WI38 (cell line): ENCODE measurements at regions not wholly inside any gene's neighbourhood (a gene's known extent, or its start where the extent isn't known, plus 50 kb on each side); places are given as distances from the start of the nearest gene placed in this dataset.

Experiments
- H3K4me3 ChIP-seq: 2 replicates; pipeline ENCODE4 v1.5.1; 2011; ENCODE audit warnings: low read depth, mild to moderate bottlenecking, control low read depth, low read length
- TF ChIP-seq, protein P1 (sequence below): IDR thresholded peaks from 2 replicates; pipeline ENCODE4 v1.5.1; 2012; ENCODE audit warnings: low read depth, mild to moderate bottlenecking, control low read depth, low read length

GRCh38 chr1:81304187-81304586, 496.5 kb upstream of the ADGRL2 start:
- TF ChIP-seq, protein P1, sequence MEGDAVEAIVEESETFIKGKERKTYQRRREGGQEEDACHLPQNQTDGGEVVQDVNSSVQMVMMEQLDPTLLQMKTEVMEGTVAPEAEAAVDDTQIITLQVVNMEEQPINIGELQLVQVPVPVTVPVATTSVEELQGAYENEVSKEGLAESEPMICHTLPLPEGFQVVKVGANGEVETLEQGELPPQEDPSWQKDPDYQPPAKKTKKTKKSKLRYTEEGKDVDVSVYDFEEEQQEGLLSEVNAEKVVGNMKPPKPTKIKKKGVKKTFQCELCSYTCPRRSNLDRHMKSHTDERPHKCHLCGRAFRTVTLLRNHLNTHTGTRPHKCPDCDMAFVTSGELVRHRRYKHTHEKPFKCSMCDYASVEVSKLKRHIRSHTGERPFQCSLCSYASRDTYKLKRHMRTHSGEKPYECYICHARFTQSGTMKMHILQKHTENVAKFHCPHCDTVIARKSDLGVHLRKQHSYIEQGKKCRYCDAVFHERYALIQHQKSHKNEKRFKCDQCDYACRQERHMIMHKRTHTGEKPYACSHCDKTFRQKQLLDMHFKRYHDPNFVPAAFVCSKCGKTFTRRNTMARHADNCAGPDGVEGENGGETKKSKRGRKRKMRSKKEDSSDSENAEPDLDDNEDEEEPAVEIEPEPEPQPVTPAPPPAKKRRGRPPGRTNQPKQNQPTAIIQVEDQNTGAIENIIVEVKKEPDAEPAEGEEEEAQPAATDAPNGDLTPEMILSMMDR: no peak
- H3K4me3 ChIP-seq: no peak overlapping the region

- TF ChIP-seq, protein P1: no peak
Observed at GRCh38 chr1:81299892-81300291, 500.8 kb upstream of the ADGRL2 start.

DNA sequence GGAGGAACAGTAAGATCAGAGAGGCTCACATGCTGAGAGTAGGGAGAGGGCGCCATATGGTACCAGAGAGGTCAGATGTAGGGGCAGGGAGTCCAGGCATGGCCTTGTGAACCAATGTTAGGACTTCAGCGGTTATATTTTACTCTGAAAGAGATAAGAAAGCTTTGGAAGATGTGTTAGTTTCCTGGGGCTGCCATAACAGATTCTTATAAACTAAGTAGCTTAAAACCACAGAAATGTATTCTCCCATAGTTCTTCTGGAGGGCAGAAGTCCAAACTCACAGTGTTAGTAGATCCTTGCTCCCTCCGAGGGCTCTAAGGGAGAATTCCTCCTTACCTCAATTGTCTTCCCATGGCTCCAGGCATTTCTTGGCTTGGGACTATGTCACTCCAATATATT, 502.5 kb upstream of the ADGRL2 start:
- no peak overlapping the region for H3K4me3 ChIP-seq
- TF ChIP-seq, protein P1: no peak

More at GRCh38 chr1:81299892-81300291, 500.8 kb upstream of the ADGRL2 start:
- no peak overlapping the region for H3K4me3 ChIP-seq

DNA sequence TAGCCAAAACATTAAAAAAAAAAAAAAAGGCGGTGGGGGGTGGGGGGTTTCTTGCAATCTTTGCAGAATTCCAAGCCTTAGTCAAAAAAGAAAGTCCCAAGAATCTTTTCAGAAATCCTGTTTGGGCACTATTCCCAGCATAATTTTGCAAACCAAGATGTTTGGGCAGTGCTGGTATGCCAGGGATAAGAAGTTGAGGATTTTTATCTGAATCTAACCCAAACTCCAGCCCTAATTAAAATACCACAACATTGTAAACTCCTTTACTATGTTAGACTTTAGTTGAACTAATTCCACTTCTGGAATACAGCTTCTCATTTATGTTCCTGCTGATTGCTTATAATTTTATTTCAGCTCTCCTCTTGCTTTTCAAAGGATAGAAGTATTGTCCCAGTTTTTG, 504.1 kb upstream of the ADGRL2 start:
- TF ChIP-seq, protein P1: no peak
- no peak overlapping the region for H3K4me3 ChIP-seq

DNA sequence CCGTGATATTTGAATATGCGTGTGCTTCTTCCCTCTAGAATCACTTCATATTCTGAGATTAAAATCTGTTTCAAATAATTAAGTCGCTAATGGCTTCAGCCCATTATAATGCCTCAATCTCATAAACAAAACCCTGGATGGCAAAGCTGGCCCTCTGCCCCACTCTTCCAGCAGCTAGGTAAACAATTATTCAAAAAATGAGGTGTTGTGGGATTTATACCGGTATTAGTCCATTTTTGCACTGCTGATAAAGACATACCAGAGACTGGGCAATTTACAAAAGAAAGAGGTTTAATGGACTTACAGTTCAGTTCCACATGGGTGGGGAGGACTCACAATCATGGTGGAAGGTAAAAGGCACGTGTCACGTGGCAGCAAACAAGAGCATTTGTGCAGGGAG, 510.4 kb upstream of the ADGRL2 start:
- TF ChIP-seq, protein P1: no peak
- H3K4me3 ChIP-seq: no peak overlapping the region

DNA sequence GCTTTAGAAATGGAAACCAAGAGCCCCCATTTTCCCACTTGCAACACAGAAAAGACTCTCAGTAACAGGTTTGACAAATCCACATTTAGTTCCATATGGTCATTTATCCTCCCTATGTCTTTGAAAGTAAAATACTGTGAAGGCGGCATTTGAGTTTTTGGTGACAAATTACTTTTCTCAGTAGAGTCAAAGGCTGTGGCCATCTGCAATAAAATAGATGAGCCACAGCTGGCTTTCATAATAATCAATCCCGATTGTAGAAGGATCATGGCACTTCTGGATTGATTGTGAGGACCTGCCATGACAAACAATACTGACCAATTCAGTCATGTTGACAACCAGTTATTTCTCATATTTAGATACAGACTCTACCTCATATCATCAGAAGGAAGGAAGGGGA, 512.0 kb upstream of the ADGRL2 start:
- TF ChIP-seq, protein P1: no peak

DNA sequence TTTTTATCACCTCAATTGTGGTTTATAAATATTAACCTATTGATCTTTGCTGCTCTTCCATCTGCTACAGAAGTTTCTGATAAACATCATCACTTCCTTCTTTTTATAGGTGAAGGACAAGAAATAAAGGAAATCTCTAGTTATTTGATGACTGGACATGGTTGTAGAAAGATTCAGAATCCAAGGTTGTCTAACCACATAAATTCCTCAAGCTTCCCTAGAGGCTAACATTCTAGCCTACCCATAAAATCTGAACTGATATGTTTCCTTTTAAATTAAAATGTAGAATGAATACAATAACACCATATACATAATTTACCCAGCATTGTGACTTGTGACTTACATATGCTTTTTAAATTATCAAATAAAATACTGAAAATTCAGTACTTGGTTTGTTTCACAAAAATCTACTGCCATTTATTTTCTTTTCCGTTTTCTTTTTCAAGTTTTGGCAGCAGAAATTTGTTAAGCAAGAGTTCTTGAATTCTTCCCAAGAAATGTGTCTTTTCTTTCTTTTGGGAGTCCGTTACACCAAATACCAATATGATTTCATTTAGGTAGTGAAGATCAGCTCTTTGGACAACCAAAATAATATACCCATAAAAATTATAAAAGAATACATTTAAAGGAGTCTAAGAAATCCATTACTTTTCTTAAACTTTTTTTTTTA, 513.2 kb upstream of the ADGRL2 start:
- TF ChIP-seq, protein P1: no peak
- H3K4me3 ChIP-seq: no peak overlapping the region

More for the DNA sequence above, 512.0 kb upstream of the ADGRL2 start:
- no peak overlapping the region for H3K4me3 ChIP-seq
